Ishikawa (cell line): ENCODE measurements at regions not wholly inside any gene's neighbourhood (a gene's known extent, or its start where the extent isn't known, plus 50 kb on each side); places are given as distances from the start of the nearest gene placed in this dataset.

Experiments used
- EGR1 ChIP-seq: IDR thresholded peaks from 2 replicates; pipeline ENCODE4 v1.6.1; 2012
- EP300 ChIP-seq: IDR thresholded peaks from 2 replicates; pipeline ENCODE4 v1.6.1; 2012; ENCODE audit warnings: borderline replicate concordance
- NFIC ChIP-seq: IDR thresholded peaks from 2 replicates; pipeline ENCODE4 v1.6.1; 2012
- RAD21 ChIP-seq: IDR thresholded peaks from 2 replicates; pipeline ENCODE4 v1.6.1; 2012; ENCODE audit warnings: low read depth
- TCF12 ChIP-seq: IDR thresholded peaks from 2 replicates; pipeline ENCODE4 v1.6.1; 2012; ENCODE audit warnings: low read depth
- YY1 ChIP-seq: IDR thresholded peaks from 2 replicates; pipeline ENCODE4 v1.6.1; 2012; ENCODE audit warnings: low read depth
- TF ChIP-seq, protein P1 (sequence below): IDR thresholded peaks from 2 replicates; pipeline ENCODE4 v1.6.1; 2012; ENCODE audit warnings: low read depth, mild to moderate bottlenecking

DNA sequence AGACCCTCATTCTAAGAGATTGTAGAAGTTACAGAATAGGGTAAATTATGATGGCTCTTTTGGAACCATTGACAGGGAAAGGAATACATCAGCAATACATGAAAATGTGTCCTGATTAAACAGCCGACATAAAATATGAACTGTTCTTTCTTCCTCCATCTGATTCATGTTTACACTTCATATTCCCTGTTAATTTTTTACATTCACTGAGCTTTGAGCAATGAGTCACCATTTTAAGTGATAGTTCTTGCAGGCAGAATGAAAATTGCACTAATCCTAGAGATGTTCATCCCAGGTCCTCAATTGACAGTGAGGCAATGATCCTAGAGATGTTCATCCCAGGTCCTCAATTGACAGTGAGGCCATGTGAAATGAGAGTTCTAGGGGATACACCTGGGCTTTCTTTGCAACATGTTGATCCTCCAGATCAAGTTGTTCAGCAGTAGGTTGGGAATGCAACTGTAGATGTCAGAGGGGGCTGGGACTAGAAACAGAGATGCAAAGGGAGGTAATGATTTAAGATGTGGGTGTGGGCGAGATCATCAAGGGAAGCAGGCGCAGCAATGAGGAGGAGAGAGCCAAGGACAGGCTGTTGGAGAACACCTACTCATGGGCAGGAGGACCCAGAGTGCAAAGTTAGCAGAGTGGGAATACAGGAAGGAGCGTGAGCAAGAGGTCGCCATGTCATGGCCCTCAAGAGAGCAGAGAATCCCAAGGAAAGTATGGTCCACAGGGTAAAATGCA lies 138.7 kb downstream of the ZNF365 start:
- TF ChIP-seq YY1 (no peak), EP300 (no peak), RAD21 (no peak), TCF12 (no peak), EGR1 (no peak), NFIC (no peak)
- TF ChIP-seq, protein P1, sequence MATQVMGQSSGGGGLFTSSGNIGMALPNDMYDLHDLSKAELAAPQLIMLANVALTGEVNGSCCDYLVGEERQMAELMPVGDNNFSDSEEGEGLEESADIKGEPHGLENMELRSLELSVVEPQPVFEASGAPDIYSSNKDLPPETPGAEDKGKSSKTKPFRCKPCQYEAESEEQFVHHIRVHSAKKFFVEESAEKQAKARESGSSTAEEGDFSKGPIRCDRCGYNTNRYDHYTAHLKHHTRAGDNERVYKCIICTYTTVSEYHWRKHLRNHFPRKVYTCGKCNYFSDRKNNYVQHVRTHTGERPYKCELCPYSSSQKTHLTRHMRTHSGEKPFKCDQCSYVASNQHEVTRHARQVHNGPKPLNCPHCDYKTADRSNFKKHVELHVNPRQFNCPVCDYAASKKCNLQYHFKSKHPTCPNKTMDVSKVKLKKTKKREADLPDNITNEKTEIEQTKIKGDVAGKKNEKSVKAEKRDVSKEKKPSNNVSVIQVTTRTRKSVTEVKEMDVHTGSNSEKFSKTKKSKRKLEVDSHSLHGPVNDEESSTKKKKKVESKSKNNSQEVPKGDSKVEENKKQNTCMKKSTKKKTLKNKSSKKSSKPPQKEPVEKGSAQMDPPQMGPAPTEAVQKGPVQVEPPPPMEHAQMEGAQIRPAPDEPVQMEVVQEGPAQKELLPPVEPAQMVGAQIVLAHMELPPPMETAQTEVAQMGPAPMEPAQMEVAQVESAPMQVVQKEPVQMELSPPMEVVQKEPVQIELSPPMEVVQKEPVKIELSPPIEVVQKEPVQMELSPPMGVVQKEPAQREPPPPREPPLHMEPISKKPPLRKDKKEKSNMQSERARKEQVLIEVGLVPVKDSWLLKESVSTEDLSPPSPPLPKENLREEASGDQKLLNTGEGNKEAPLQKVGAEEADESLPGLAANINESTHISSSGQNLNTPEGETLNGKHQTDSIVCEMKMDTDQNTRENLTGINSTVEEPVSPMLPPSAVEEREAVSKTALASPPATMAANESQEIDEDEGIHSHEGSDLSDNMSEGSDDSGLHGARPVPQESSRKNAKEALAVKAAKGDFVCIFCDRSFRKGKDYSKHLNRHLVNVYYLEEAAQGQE = no peak
